HEK293T (cell line): ENCODE measurements at regions not wholly inside any gene's neighbourhood (a gene's known extent, or its start where the extent isn't known, plus 50 kb on each side); places are given as distances from the start of the nearest gene placed in this dataset.

Experiments used
- CTCF ChIA-PET: fragments of 350-600 bp; formaldehyde crosslinking; extraction: SDS; loops from one replicate; lab custom pipeline; 2021; ENCODE audit warnings: antibody characterized with exemption, inconsistent platforms; lab: Yijun Ruan, JAX
- POLR2A ChIA-PET: fragments of 350-600 bp; formaldehyde crosslinking; extraction: SDS; loops from one replicate; lab custom pipeline; 2020; ENCODE audit warnings: antibody characterized with exemption, inconsistent platforms; lab: Yijun Ruan, JAX
- DNase-seq: peaks from one replicate; pipeline ENCODE4 v3.0.0; 2012; ENCODE audit warnings: mixed read lengths; ENCODE audit errors: extremely low spot score
- ARNT ChIP-seq: fragments of 450-650 bp; IDR thresholded peaks from 2 replicates; pipeline ENCODE4 v1.6.1; 2017; ENCODE audit warnings: mild to moderate bottlenecking
- BHLHE40 ChIP-seq: fragments of 450-650 bp; IDR thresholded peaks from 2 replicates; pipeline ENCODE4 v1.6.1; 2016; ENCODE audit warnings: mild to moderate bottlenecking, moderate library complexity, borderline replicate concordance
- CTBP1 ChIP-seq: fragments of 450-650 bp; IDR thresholded peaks from 2 replicates; pipeline ENCODE4 v1.6.1; 2016; ENCODE audit warnings: borderline replicate concordance
- ELF4 ChIP-seq: fragments of 450-650 bp; IDR thresholded peaks from 2 replicates; pipeline ENCODE4 v1.6.1; 2017; ENCODE audit warnings: antibody characterized with exemption
- FOXA1 ChIP-seq: fragments of 450-650 bp; IDR thresholded peaks from 2 replicates; pipeline ENCODE4 v1.6.1; 2016; ENCODE audit warnings: mild to moderate bottlenecking
- FOXK2 ChIP-seq: fragments of 450-650 bp; IDR thresholded peaks from 2 replicates; pipeline ENCODE4 v1.6.1; 2016; ENCODE audit warnings: mild to moderate bottlenecking
- FOXM1 ChIP-seq: fragments of 450-650 bp; IDR thresholded peaks from 2 replicates; pipeline ENCODE4 v1.6.1; 2017; ENCODE audit warnings: mild to moderate bottlenecking, borderline replicate concordance
- HDGF ChIP-seq: fragments of 450-650 bp; IDR thresholded peaks from 2 replicates; pipeline ENCODE4 v1.6.1; 2017; ENCODE audit warnings: antibody characterized with exemption, borderline replicate concordance
- L3MBTL2 ChIP-seq: fragments of 450-650 bp; conservative IDR thresholded peaks from 2 replicates; pipeline ENCODE4 v1.6.1; 2016; ENCODE audit warnings: mild to moderate bottlenecking
- LEF1 ChIP-seq: fragments of 450-650 bp; IDR thresholded peaks from 2 replicates; pipeline ENCODE4 v1.6.1; 2017; ENCODE audit warnings: mild to moderate bottlenecking, borderline replicate concordance
- NFRKB ChIP-seq: fragments of 450-650 bp; IDR thresholded peaks from 2 replicates; pipeline ENCODE4 v1.6.1; 2016; ENCODE audit warnings: mild to moderate bottlenecking, moderate library complexity
- PKNOX1 ChIP-seq: fragments of 450-650 bp; IDR thresholded peaks from 2 replicates; pipeline ENCODE4 v1.6.1; 2016
- SP1 ChIP-seq: fragments of 450-650 bp; IDR thresholded peaks from 2 replicates; pipeline ENCODE4 v1.6.1; 2017
- SUZ12 ChIP-seq: fragments of 450-650 bp; IDR thresholded peaks from 2 replicates; pipeline ENCODE4 v1.6.1; 2016; ENCODE audit warnings: mild to moderate bottlenecking
- TARDBP ChIP-seq: fragments of 450-650 bp; IDR thresholded peaks from 2 replicates; pipeline ENCODE4 v1.6.1; 2016
- ZNF384 ChIP-seq: fragments of 450-650 bp; IDR thresholded peaks from 2 replicates; pipeline ENCODE4 v1.6.1; 2016

GRCh38 chr20:19025430-19026120 is 186.9 kb upstream of the SLC24A3 start:
- DNase-seq: no peak
- no peak for TF ChIP-seq HDGF
- no peak for TF ChIP-seq NFRKB
- no peak for TF ChIP-seq TARDBP
- TF ChIP-seq L3MBTL2: no peak
- TF ChIP-seq ELF4: no peak
- no peak for TF ChIP-seq SUZ12
- TF ChIP-seq FOXK2: no peak
- TF ChIP-seq PKNOX1: no peak
- TF ChIP-seq BHLHE40: no peak
- no peak for TF ChIP-seq ARNT
- TF ChIP-seq SP1: no peak
- TF ChIP-seq FOXA1: no peak
- no peak for TF ChIP-seq FOXM1
- TF ChIP-seq LEF1: no peak
- no peak for TF ChIP-seq CTBP1
- TF ChIP-seq ZNF384: no peak
- ChIA-PET POLR2A (no interaction called here), CTCF (no interaction called here)

GRCh38 chr20:19026121-19026878 is 186.1 kb upstream of the SLC24A3 start:
- ChIA-PET POLR2A (no interaction called here), CTCF (no interaction called here)
- TF ChIP-seq SP1 (no peak), CTBP1 (no peak), FOXA1 (no peak), BHLHE40 (no peak), FOXM1 (no peak), SUZ12 (no peak), ZNF384 (no peak), NFRKB (no peak), TARDBP (no peak), ELF4 (no peak), HDGF (no peak), PKNOX1 (no peak), LEF1 (no peak), FOXK2 (no peak)
- DNase-seq: no peak

- no peak for DNase-seq
- ChIA-PET POLR2A (no interaction called here), CTCF (no interaction called here)
- no peak for TF ChIP-seq SUZ12
Measured at GRCh38 chr20:19026901-19027644, 185.4 kb upstream of the SLC24A3 start.

GRCh38 chr20:19027971-19028370 is 184.5 kb upstream of the SLC24A3 start:
- POLR2A ChIA-PET: no interaction called here
- DNase-seq: no peak
- CTCF ChIA-PET: no interaction called here
- no peak for TF ChIP-seq FOXA1
- no peak for TF ChIP-seq HDGF
- TF ChIP-seq CTBP1: no peak
- TF ChIP-seq FOXM1: no peak
- TF ChIP-seq L3MBTL2: no peak
- no peak for TF ChIP-seq SUZ12

GRCh38 chr20:19041787-19042186 is 170.7 kb upstream of the SLC24A3 start:
- POLR2A ChIA-PET: no interaction called here

More at GRCh38 chr20:19041787-19042186, 170.7 kb upstream of the SLC24A3 start:
- TF ChIP-seq ELF4 (no peak), FOXM1 (no peak), ARNT (no peak), ZNF384 (no peak), TARDBP (no peak), SP1 (no peak), HDGF (no peak), PKNOX1 (no peak), CTBP1 (no peak), L3MBTL2 (no peak), FOXA1 (no peak), BHLHE40 (no peak), LEF1 (no peak), FOXK2 (no peak), SUZ12 (no peak), NFRKB (no peak)
- CTCF ChIA-PET: no interaction called here
- no peak for DNase-seq
